GM21447 (cell line): ENCODE measurements at regions not wholly inside any gene's neighbourhood (a gene's known extent, or its start where the extent isn't known, plus 50 kb on each side); places are given as distances from the start of the nearest gene placed in this dataset.
"Not testable (repeated sequence)": the region's sequence is repeated elsewhere in the genome, so short reads cannot be mapped to it uniquely, and the experiment has no call there.

Experiments used
- ATAC-seq: cut with Tn5 transposase; IDR thresholded peaks from one replicate; pipeline ENCODE4 v1.9.1; 2021; ENCODE audit not compliant: unreplicated experiment

- no peak for ATAC-seq
Observed at GRCh38 chr6:15935661-15936060, 193.2 kb upstream of the MYLIP start.

GRCh38 chr6:15931697-15932096 lies 197.2 kb upstream of the MYLIP start:
- not testable (repeated sequence) for ATAC-seq

GRCh38 chr6:15930207-15930606 lies 198.7 kb upstream of the MYLIP start:
- no peak for ATAC-seq

- no peak for ATAC-seq
Observed at GRCh38 chr6:15929685-15930084, 199.2 kb upstream of the MYLIP start.

- no peak for ATAC-seq
Observed at GRCh38 chr6:15927531-15928225, 201.2 kb upstream of the MYLIP start.

GRCh38 chr6:15926256-15926655 lies 202.6 kb upstream of the MYLIP start:
- ATAC-seq, result no peak

GRCh38 chr6:15924893-15925292 lies 204.0 kb upstream of the MYLIP start:
- no peak for ATAC-seq

GRCh38 chr6:15922510-15923250 lies 206.2 kb upstream of the MYLIP start:
- no peak for ATAC-seq

- no peak for ATAC-seq
Observed at GRCh38 chr6:15921243-15921642, 207.6 kb upstream of the MYLIP start.

- ATAC-seq, result no peak
Observed at GRCh38 chr6:15916581-15916980, 212.3 kb upstream of the MYLIP start.

GRCh38 chr6:15915508-15916178 lies 213.2 kb upstream of the MYLIP start:
- ATAC-seq, result no peak

GRCh38 chr6:15914553-15914952 lies 214.3 kb upstream of the MYLIP start:
- no peak for ATAC-seq

GRCh38 chr6:15913573-15913972 lies 215.3 kb upstream of the MYLIP start:
- ATAC-seq, result no peak

- no peak for ATAC-seq
Observed at GRCh38 chr6:15912505-15913400, 216.1 kb upstream of the MYLIP start.

GRCh38 chr6:15911753-15912504 lies 217.0 kb upstream of the MYLIP start:
- ATAC-seq, result no peak

GRCh38 chr6:15909290-15910070 lies 219.4 kb upstream of the MYLIP start:
- no peak for ATAC-seq

- ATAC-seq, result no peak
Observed at GRCh38 chr6:15908871-15909270, 220.0 kb upstream of the MYLIP start.

GRCh38 chr6:15907914-15908518 lies 220.9 kb upstream of the MYLIP start:
- no peak for ATAC-seq
